B cell (primary cell): ENCODE measurements at regions not wholly inside any gene's neighbourhood (a gene's known extent, or its start where the extent isn't known, plus 50 kb on each side); places are given as distances from the start of the nearest gene placed in this dataset.

Experiments
- EZH2 ChIP-seq: IDR thresholded peaks from 2 replicates; pipeline ENCODE4 v1.6.1; 2012; ENCODE audit warnings: borderline replicate concordance, low read depth, mild to moderate bottlenecking, moderate library complexity, low read length; ENCODE audit not compliant: insufficient read depth, poor library complexity, severe bottlenecking
- TF ChIP-seq, protein P1 (sequence below): fragments of 200-600 bp; IDR thresholded peaks from one replicate; pipeline ENCODE4 v1.8.0; 2022; ENCODE audit warnings: antibody characterized with exemption, mild to moderate bottlenecking

DNA sequence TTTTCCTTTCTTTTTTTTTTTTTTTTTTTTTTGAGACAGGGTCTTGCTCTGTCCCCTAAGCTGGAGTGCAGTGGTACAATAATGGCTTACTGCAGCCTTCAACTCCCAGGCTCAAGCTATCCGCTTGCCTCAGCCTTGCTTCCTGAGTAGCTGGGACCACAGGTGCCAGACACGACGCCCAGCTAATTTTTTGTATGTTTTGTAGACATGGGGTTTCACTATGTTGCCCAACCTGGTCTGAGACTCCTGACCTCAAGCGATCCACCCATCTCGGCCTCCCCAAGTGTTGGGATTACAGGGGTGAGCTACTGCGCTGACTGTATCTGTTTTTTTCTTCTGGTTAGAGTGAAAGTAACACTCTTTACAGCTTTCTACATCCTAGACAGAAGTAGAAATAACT lies 167.9 kb upstream of the FOXN2 start:
- TF ChIP-seq, protein P1, sequence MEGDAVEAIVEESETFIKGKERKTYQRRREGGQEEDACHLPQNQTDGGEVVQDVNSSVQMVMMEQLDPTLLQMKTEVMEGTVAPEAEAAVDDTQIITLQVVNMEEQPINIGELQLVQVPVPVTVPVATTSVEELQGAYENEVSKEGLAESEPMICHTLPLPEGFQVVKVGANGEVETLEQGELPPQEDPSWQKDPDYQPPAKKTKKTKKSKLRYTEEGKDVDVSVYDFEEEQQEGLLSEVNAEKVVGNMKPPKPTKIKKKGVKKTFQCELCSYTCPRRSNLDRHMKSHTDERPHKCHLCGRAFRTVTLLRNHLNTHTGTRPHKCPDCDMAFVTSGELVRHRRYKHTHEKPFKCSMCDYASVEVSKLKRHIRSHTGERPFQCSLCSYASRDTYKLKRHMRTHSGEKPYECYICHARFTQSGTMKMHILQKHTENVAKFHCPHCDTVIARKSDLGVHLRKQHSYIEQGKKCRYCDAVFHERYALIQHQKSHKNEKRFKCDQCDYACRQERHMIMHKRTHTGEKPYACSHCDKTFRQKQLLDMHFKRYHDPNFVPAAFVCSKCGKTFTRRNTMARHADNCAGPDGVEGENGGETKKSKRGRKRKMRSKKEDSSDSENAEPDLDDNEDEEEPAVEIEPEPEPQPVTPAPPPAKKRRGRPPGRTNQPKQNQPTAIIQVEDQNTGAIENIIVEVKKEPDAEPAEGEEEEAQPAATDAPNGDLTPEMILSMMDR, result no peak
- no peak for TF ChIP-seq EZH2
